Panc1 (cell line): ENCODE measurements at regions not wholly inside any gene's neighbourhood (a gene's known extent, or its start where the extent isn't known, plus 50 kb on each side); places are given as distances from the start of the nearest gene placed in this dataset.

ENCODE experiments used
- ATAC-seq: fragments of 200-7000 bp; cut with Tn5 transposase; 2 replicates; pipeline ENCODE4 v1.9.1; 2020; ENCODE audit warnings: mild to moderate bottlenecking, moderate library complexity
- BruUV-seq: library from RNA; stranded (reverse); fragments of 400-500 nt; replicated peaks from 2 replicates; lab custom pipeline; 2021; lab: Mats Ljungman, UMichigan
- CTCF ChIA-PET: fragments of 300-600 bp; sonication (Branson Sonifier 250); formaldehyde crosslinking; loops from one replicate; lab custom pipeline; 2022; ENCODE audit warnings: antibody characterized with exemption; lab: Charles Lee
- POLR2A ChIA-PET: fragments of 300-600 bp; sonication (Branson Sonifier 250); formaldehyde crosslinking; loops from one replicate; lab custom pipeline; 2022; ENCODE audit warnings: antibody characterized with exemption; lab: Charles Lee
- DNase-seq: peaks from one replicate; pipeline ENCODE4 v3.0.0-alpha.2; 2010; ENCODE audit warnings: low read depth, low spot score
- H3K27ac ChIP-seq: 2 replicates; pipeline ENCODE4 v1.5.1; 2011; ENCODE audit warnings: mild to moderate bottlenecking, low read length, inconsistent platforms
- H3K27me3 ChIP-seq: fragments of 200-500 bp; sonication (Bioruptor generic); 2 replicates; pipeline ENCODE4 v1.6.0; 2014; ENCODE audit warnings: low read length, inconsistent platforms; ENCODE audit not compliant: control insufficient read depth, insufficient read depth
- H3K36me3 ChIP-seq: fragments of 200-500 bp; sonication (Bioruptor generic); 2 replicates; pipeline ENCODE4 v1.5.1; 2014; ENCODE audit warnings: inconsistent platforms, mild to moderate bottlenecking, low read length, moderate library complexity; ENCODE audit not compliant: control insufficient read depth, insufficient read depth
- H3K4me1 ChIP-seq: 2 replicates; pipeline ENCODE4 v1.5.1; 2011; ENCODE audit warnings: inconsistent platforms, mild to moderate bottlenecking, low read length, moderate library complexity; ENCODE audit not compliant: control insufficient read depth, insufficient read depth
- H3K4me3 ChIP-seq, 2 experiments: 2 replicates each; pipeline ENCODE4 v1.5.1; 2011 to 2012; ENCODE audit warnings: low read depth in 2 of 2, low read length in 2 of 2, mild to moderate bottlenecking in 2 of 2, inconsistent platforms in 1 of 2, moderate library complexity in 1 of 2
- H3K9me3 ChIP-seq: fragments of 200-500 bp; sonication (Bioruptor generic); 2 replicates; pipeline ENCODE4 v1.5.1; 2014; ENCODE audit warnings: low read depth, mild to moderate bottlenecking, inconsistent platforms, low read length, moderate library complexity; ENCODE audit not compliant: control insufficient read depth, insufficient read depth
- CTCF ChIP-seq: fragments of 450-650 bp; IDR thresholded peaks from 2 replicates; pipeline ENCODE4 v1.5.1; 2017; ENCODE audit warnings: mild to moderate bottlenecking
- POLR2AphosphoS5 ChIP-seq: IDR thresholded peaks from 2 replicates; pipeline ENCODE4 v1.6.1; 2012; ENCODE audit warnings: mild to moderate bottlenecking, low read depth, low read length, moderate library complexity
- SIN3A ChIP-seq: IDR thresholded peaks from 2 replicates; pipeline ENCODE4 v1.6.1; 2012; ENCODE audit warnings: low read depth, mild to moderate bottlenecking, low read length, moderate library complexity, borderline replicate concordance; ENCODE audit not compliant: insufficient read depth
- TCF7L2 ChIP-seq: IDR thresholded peaks from 2 replicates; pipeline ENCODE4 v1.6.1; 2011; ENCODE audit warnings: mild to moderate bottlenecking, low read depth, low read length, inconsistent platforms
- in situ Hi-C: cut with HindIII; loops from 2 replicates; pipeline ENCODE4 v1.10.0; 2016; ENCODE audit warnings: low sequenced_read_pairs, low pct_unique_long_range_greater_than_20kb
- intact Hi-C: fragments of 100-400 bp; cut with micrococcal nuclease; formaldehyde crosslinking; loops from one replicate; pipeline ENCODE4 v1.10.0; 2022; ENCODE audit not compliant: unreplicated experiment
- TF ChIP-seq, protein P1 (sequence below), 2 experiments: IDR thresholded peaks; 2 replicates each; pipeline ENCODE4 v1.6.1; 2011 to 2012; ENCODE audit warnings: low read depth in 2 of 2, control low read depth in 1 of 2, low read length in 1 of 2, mild to moderate bottlenecking in 1 of 2, moderate library complexity in 1 of 2; ENCODE audit not compliant: insufficient read depth in 1 of 2

- no peaks in the 10 kb centered on the region for H3K36me3 ChIP-seq
- intact Hi-C loops = no loop called here
- BruUV-seq = no TSS peak
- CTCF ChIA-PET = no interaction called here
- POLR2A ChIA-PET = no interaction called here
- in situ Hi-C loops = no loop called here
- DNase-seq = no peak
- H3K27ac ChIP-seq = no peak overlapping the region
- TF ChIP-seq SIN3A (no peak), CTCF (no peak), POLR2AphosphoS5 (no peak), TCF7L2 (no peak)
- TF ChIP-seq, protein P1, sequence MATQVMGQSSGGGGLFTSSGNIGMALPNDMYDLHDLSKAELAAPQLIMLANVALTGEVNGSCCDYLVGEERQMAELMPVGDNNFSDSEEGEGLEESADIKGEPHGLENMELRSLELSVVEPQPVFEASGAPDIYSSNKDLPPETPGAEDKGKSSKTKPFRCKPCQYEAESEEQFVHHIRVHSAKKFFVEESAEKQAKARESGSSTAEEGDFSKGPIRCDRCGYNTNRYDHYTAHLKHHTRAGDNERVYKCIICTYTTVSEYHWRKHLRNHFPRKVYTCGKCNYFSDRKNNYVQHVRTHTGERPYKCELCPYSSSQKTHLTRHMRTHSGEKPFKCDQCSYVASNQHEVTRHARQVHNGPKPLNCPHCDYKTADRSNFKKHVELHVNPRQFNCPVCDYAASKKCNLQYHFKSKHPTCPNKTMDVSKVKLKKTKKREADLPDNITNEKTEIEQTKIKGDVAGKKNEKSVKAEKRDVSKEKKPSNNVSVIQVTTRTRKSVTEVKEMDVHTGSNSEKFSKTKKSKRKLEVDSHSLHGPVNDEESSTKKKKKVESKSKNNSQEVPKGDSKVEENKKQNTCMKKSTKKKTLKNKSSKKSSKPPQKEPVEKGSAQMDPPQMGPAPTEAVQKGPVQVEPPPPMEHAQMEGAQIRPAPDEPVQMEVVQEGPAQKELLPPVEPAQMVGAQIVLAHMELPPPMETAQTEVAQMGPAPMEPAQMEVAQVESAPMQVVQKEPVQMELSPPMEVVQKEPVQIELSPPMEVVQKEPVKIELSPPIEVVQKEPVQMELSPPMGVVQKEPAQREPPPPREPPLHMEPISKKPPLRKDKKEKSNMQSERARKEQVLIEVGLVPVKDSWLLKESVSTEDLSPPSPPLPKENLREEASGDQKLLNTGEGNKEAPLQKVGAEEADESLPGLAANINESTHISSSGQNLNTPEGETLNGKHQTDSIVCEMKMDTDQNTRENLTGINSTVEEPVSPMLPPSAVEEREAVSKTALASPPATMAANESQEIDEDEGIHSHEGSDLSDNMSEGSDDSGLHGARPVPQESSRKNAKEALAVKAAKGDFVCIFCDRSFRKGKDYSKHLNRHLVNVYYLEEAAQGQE (IDR thresholded peaks at IDR 0.05; ENCODE audit: insufficient read depth in 1 of 2, low read depth in 2 of 2, low read length in 1 of 2) = no peak
- H3K4me3 ChIP-seq = no peak overlapping the region
- no peaks in the 10 kb centered on the region for H3K9me3 ChIP-seq
- no peak for ATAC-seq
- H3K27me3 ChIP-seq = no peaks in the 10 kb centered on the region
- no peaks in the 10 kb centered on the region for H3K4me1 ChIP-seq
These were observed 771.3 kb upstream of the ARGLU1 start for GRCh38 chr13:107339209-107339608.

DNA sequence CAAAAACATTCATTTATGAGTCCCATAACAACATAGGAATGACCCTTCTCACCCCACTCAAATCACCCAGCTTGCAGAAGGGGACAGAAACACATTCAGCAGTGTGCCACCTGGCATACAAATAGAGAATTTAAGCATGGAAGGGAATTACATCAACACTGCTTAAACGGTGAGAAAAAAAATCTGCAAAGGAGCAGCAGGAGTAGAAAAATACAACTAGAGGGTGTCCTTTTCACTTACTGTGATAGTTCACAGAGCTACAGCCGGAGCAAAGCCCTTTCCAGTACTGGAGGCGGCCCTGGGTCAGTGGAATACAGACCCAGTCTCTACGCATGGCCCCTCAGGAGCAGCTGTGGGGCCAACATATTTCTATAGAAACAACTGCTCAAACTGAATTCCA, 764.3 kb upstream of the ARGLU1 start:
- TF ChIP-seq, protein P1 (IDR thresholded peaks at IDR 0.05; ENCODE audit: insufficient read depth in 1 of 2, low read depth in 2 of 2, low read length in 1 of 2) = no peak
- TF ChIP-seq SIN3A (no peak), CTCF (no peak), TCF7L2 (no peak), POLR2AphosphoS5 (no peak)
- in situ Hi-C loops = no loop called here
- Histone ChIP-seq H3K36me3 (no peaks in the 10 kb centered on the region), H3K9me3 (no peaks in the 10 kb centered on the region), H3K4me3 (no peak overlapping the region), H3K27me3 (no peaks in the 10 kb centered on the region), H3K4me1 (no peaks in the 10 kb centered on the region), H3K27ac (no peak overlapping the region)
- CTCF ChIA-PET = no interaction called here
- no TSS peak for BruUV-seq
- POLR2A ChIA-PET = no interaction called here
- no peak for DNase-seq
- intact Hi-C loops = no loop called here
- no peak for ATAC-seq
